Stimulated activated naive B cell treated with anti-CD40 and anti-IgM and Interleukin-4, amounts not matched to agents 10 μg/mL and 1 μg/mL and 100 μg/mL, for 72 hours (primary cell): ENCODE measurements at regions not wholly inside any gene's neighbourhood (a gene's known extent, or its start where the extent isn't known, plus 50 kb on each side); places are given as distances from the start of the nearest gene placed in this dataset.
"Not testable (repeated sequence)": the region's sequence is repeated elsewhere in the genome, so short reads cannot be mapped to it uniquely, and the experiment has no call there.

Source experiments
- ATAC-seq, 2 donors: fragments of 150-1000 bp; cut with Tn5 transposase; replicated peaks; 2 replicates each; pipeline ENCODE4 v1.10.0; 2021; ENCODE audit warnings: moderate library complexity in 1 of 2
- DNase-seq: peaks from one replicate; pipeline ENCODE4 v3.0.0; 2021
- H3K27ac Mint-ChIP-seq: one replicate; pipeline ENCODE4 v1.8.0; 2022; ENCODE audit warnings: mild to moderate bottlenecking, mixed read lengths
- H3K27me3 Mint-ChIP-seq, 2 donors: one replicate each; pipeline ENCODE4 v1.8.0; 2022; ENCODE audit warnings: mixed read lengths in 2 of 2
- H3K36me3 Mint-ChIP-seq, 2 donors: one replicate each; pipeline ENCODE4 v1.8.0; 2022; ENCODE audit warnings: mixed read lengths in 2 of 2, mild to moderate bottlenecking in 1 of 2
- H3K4me1 Mint-ChIP-seq, 2 donors: one replicate each; pipeline ENCODE4 v1.8.0; 2022; ENCODE audit warnings: mixed read lengths in 2 of 2, mild to moderate bottlenecking in 1 of 2
- H3K4me3 Mint-ChIP-seq, 2 donors: one replicate each; pipeline ENCODE4 v1.8.0; 2022; ENCODE audit warnings: mild to moderate bottlenecking in 2 of 2, mixed read lengths in 2 of 2, moderate library complexity in 1 of 2
- H3K9me3 Mint-ChIP-seq, 2 donors: one replicate each; pipeline ENCODE4 v1.8.0; 2022; ENCODE audit warnings: mixed read lengths in 2 of 2, mild to moderate bottlenecking in 1 of 2

GRCh38 chr10:109264004-109264403 lies 659.3 kb downstream of the XPNPEP1 start:
- Mint-ChIP-seq H3K4me1 (no peaks in the 10 kb centered on the region), H3K36me3 (no peaks in the 10 kb centered on the region), H3K9me3 (peaks cover 18 to 22% of the 10 kb centered on the region in 2 donors), H3K27me3 (no peaks in the 10 kb centered on the region), H3K27ac (no peak overlapping the region), H3K4me3 (no peak overlapping the region)
- ATAC-seq (no peak), DNase-seq (no peak)

DNA sequence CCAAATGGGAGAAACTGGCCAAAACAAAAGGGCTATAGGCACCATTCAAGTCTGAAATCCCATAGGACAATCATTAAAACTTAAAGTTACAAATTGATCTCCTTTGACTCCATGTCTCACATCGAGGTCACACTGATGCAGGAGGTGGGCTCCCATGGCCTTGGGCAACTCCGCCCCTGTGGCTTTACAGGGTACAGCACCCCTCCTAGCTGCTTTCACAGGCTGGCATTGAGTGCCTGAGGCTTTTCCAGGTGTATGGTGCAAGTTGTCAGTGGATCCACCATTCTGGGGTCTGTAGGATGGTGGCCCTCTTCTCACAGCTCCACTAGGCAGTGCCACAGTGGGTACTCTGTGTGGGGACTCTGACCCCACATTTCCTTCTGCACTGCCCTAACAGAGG lies 662.1 kb downstream of the XPNPEP1 start:
- Mint-ChIP-seq H3K4me1 (no peaks in the 10 kb centered on the region), H3K36me3 (no peaks in the 10 kb centered on the region), H3K9me3 (peaks cover 17 to 18% of the 10 kb centered on the region in 2 donors), H3K27me3 (no peaks in the 10 kb centered on the region), H3K27ac (no peak overlapping the region), H3K4me3 (no peak overlapping the region)
- ATAC-seq = no peak
- no peak for DNase-seq

DNA sequence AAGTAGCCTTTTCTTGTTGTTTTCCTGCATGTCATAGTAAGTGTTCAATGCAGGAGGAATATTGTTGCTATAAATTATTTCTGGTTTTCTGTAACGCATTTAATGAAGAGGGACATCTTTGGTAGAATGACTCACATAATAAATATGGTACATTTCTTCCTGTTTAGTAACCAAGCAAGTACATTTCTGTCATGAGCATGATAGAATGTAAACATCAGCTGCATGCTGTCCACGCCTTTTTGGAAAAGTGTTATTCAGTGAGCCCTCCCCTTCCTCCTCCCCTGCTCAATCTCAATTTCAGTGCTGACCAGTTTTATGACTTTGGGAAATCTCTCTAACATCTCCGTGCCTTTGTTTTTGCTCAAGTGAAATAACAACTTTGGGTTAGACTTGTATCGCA lies 664.0 kb downstream of the XPNPEP1 start:
- H3K9me3 Mint-ChIP-seq = peaks cover 17 to 18% of the 10 kb centered on the region in 2 donors
- ATAC-seq (no peak), DNase-seq (no peak)
- no peak overlapping the region for H3K4me3 Mint-ChIP-seq
- H3K36me3 Mint-ChIP-seq = no peaks in the 10 kb centered on the region
- no peaks in the 10 kb centered on the region for H3K4me1 Mint-ChIP-seq
- no peaks in the 10 kb centered on the region for H3K27me3 Mint-ChIP-seq
- no peak overlapping the region for H3K27ac Mint-ChIP-seq

DNA sequence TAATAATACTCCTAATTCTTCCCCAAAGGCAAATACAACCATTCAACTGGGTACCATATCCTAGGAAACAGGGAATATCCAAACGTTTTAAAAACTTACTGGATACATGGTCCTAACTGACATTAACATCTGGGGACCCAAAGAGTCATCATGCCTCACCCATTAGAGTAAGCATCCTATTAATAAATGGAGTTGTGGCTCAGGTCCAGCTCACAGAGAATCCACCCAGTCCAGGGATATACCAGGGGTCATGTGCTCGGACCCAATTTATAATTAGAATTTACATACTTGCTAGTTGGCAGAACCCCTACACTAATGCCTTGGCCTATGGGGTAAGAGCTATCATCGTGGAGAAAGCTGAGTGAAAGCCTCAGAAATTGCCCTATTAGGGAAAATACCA lies 670.0 kb downstream of the XPNPEP1 start:
- Mint-ChIP-seq H3K4me1 (no peaks in the 10 kb centered on the region), H3K27me3 (no peaks in the 10 kb centered on the region)

DNA sequence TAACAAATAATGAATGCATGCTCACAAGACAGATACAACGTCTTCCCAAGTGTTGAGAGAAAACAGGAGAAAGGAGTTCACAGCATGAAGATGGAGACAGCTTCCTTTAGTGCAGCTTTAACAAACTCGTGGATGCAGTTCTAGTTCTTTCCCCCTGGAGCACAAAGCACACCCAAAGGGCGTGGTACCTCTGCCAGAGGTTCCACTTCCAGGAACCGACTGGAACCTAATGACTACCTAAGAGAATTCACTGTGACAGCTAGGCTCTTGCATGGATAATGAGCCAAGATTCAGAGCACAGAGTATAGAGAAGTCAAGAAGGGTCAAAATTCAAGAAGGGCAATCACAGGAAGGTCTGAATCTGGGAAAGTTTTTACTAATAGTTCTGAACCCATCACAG lies 673.2 kb downstream of the XPNPEP1 start:
- H3K36me3 Mint-ChIP-seq = no peaks in the 10 kb centered on the region
- no peak overlapping the region for H3K27ac Mint-ChIP-seq
- no peak for ATAC-seq
- H3K4me3 Mint-ChIP-seq = no peak overlapping the region
- H3K4me1 Mint-ChIP-seq = no peaks in the 10 kb centered on the region
- H3K9me3 Mint-ChIP-seq = peaks cover 4 to 7% of the 10 kb centered on the region in 2 donors
- DNase-seq = no peak
- H3K27me3 Mint-ChIP-seq = no peaks in the 10 kb centered on the region

More for the DNA sequence above, 670.0 kb downstream of the XPNPEP1 start:
- H3K4me3 Mint-ChIP-seq = no peak overlapping the region
- H3K36me3 Mint-ChIP-seq = no peaks in the 10 kb centered on the region
- H3K27ac Mint-ChIP-seq = no peak overlapping the region
- no peak for ATAC-seq
- H3K9me3 Mint-ChIP-seq = peaks cover 4 to 6% of the 10 kb centered on the region in 2 donors
- DNase-seq = no peak

DNA sequence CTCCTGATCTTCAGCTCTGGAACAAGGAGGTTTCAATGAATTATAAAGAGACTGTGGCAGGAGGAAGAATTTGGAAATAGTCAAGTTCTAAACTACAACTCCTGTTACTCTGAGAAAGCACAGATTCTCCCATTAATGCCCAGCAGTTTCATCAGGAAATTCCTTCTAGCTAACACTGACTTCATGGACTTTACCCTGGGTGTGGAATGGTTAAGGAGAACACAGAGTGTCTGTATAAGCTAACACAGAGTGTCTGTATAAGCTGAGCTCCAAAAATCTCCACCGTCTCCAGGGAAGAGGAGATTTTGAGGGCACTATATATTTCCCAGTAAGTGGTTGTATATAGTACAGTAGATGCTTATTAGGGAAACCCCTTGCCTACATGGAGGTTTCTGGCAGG lies 675.5 kb downstream of the XPNPEP1 start:
- no peaks in the 10 kb centered on the region for H3K36me3 Mint-ChIP-seq
- no peaks in the 10 kb centered on the region for H3K27me3 Mint-ChIP-seq
- H3K9me3 Mint-ChIP-seq = peaks cover 4 to 13% of the 10 kb centered on the region in 2 donors
- H3K27ac Mint-ChIP-seq = no peak overlapping the region
- no peak for DNase-seq
- no peak overlapping the region for H3K4me3 Mint-ChIP-seq
- ATAC-seq = no peak
- no peaks in the 10 kb centered on the region for H3K4me1 Mint-ChIP-seq

GRCh38 chr10:109245821-109246220 lies 677.5 kb downstream of the XPNPEP1 start:
- no peak for DNase-seq
- no peaks in the 10 kb centered on the region for H3K27me3 Mint-ChIP-seq
- H3K4me1 Mint-ChIP-seq = no peaks in the 10 kb centered on the region

DNA sequence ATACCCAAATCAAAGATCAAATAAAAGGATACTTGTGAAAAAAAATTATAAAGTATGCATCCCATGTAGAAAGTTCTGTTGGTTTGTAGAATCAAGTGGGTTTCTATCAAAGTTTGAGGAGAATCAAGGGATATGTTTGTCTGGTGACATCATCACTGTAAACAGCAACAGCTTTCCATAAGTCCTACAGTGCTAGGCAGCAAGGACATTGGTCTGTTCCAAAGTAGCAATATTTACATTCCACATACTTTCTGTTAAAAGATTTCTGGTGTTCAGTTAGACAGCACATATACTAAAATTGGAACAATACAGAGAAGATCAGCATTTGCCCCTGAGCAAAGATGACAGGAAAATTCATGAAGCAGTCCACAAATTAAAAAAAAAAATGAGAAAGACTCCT lies 683.9 kb downstream of the XPNPEP1 start:
- Mint-ChIP-seq H3K9me3 (peaks cover 10 to 11% of the 10 kb centered on the region in 2 donors), H3K27ac (no peak overlapping the region), H3K36me3 (no peaks in the 10 kb centered on the region), H3K4me3 (no peak overlapping the region), H3K27me3 (no peaks in the 10 kb centered on the region), H3K4me1 (no peaks in the 10 kb centered on the region)
- ATAC-seq = no peak
- no peak for DNase-seq

More at GRCh38 chr10:109245821-109246220, 677.5 kb downstream of the XPNPEP1 start:
- H3K27ac Mint-ChIP-seq = no peak overlapping the region
- peaks cover 4 to 11% of the 10 kb centered on the region in 2 donors for H3K9me3 Mint-ChIP-seq
- H3K36me3 Mint-ChIP-seq = no peaks in the 10 kb centered on the region
- H3K4me3 Mint-ChIP-seq = no peak overlapping the region
- no peak for ATAC-seq

GRCh38 chr10:109237682-109238081 lies 685.6 kb downstream of the XPNPEP1 start:
- ATAC-seq = no peak
- Mint-ChIP-seq H3K4me3 (no peak overlapping the region), H3K27ac (no peak overlapping the region), H3K27me3 (no peaks in the 10 kb centered on the region), H3K36me3 (no peaks in the 10 kb centered on the region), H3K4me1 (no peaks in the 10 kb centered on the region), H3K9me3 (peaks cover 3 to 11% of the 10 kb centered on the region in 2 donors)
- DNase-seq = no peak

DNA sequence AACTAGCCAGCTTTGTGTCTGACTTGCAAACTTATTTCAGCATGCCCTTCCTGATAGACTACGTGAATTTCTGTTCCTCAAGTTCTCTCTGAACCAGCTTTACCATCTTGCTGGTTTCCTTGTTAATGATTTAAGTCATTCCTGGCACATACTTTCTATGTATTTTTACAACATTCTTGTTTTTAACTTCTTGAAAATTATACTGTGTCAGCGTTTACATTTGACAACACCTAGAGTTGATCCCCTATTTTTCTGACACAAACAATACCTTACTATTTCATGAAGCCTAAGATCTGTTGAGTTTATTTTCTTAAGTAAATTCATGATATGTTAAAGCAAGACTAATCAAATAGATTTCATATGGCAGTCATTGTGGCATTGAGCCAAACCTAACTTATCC lies 686.3 kb downstream of the XPNPEP1 start:
- H3K27me3 Mint-ChIP-seq = no peaks in the 10 kb centered on the region
- no peaks in the 10 kb centered on the region for H3K36me3 Mint-ChIP-seq
- H3K4me1 Mint-ChIP-seq = no peaks in the 10 kb centered on the region
- ATAC-seq (no peak), DNase-seq (no peak)
- H3K9me3 Mint-ChIP-seq = peaks cover 3 to 11% of the 10 kb centered on the region in 2 donors
- no peak overlapping the region for H3K27ac Mint-ChIP-seq
- H3K4me3 Mint-ChIP-seq = no peak overlapping the region

- H3K9me3 Mint-ChIP-seq, ATAC-seq, H3K27ac Mint-ChIP-seq, H3K4me1 Mint-ChIP-seq, H3K4me3 Mint-ChIP-seq, H3K27me3 Mint-ChIP-seq, DNase-seq, H3K36me3 Mint-ChIP-seq: not testable (repeated sequence)
Measured at GRCh38 chr10:109223533-109223932, 699.8 kb downstream of the XPNPEP1 start.

DNA sequence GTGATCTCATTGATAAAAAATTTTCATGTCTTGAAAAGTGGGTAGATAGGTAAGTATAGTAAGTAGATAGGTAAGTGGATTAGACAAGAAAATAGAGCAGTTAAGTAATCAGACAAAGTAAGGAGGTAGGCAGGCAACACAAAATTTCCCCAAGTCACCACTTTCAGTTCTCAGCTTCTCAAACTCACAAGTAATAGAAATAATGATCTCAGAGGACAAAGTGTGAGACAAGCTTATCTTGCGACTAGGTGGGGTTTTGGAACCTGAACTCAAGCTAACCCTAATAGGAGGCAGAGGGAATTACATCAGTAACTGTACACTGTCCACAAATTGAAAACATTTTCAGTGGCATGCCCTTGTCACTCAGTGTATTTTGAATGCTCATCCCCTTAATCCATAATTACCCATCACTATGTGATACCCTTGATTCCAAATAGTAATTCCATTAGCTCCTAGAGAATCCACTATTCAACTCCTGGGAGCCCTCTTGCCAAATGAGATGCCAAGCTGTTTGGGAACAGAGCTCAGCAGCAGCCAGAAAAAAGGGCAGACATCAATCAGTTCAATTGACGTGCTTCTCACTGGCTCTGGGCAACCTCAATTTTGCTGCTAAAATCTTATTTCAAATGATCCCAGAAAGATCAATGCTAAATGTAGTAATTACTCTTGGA lies 703.2 kb downstream of the XPNPEP1 start:
- Mint-ChIP-seq H3K27ac (no peak overlapping the region), H3K27me3 (no peaks in the 10 kb centered on the region), H3K4me1 (no peaks in the 10 kb centered on the region), H3K36me3 (no peaks in the 10 kb centered on the region), H3K9me3 (no peaks in the 10 kb centered on the region), H3K4me3 (no peak overlapping the region)
- DNase-seq = no peak
- ATAC-seq = no peak

GRCh38 chr10:109218207-109218606 lies 705.1 kb downstream of the XPNPEP1 start:
- DNase-seq (no peak), ATAC-seq (no peak)
- Mint-ChIP-seq H3K9me3 (no peaks in the 10 kb centered on the region), H3K36me3 (no peaks in the 10 kb centered on the region), H3K4me1 (no peaks in the 10 kb centered on the region), H3K4me3 (no peak overlapping the region), H3K27me3 (no peaks in the 10 kb centered on the region), H3K27ac (no peak overlapping the region)

DNA sequence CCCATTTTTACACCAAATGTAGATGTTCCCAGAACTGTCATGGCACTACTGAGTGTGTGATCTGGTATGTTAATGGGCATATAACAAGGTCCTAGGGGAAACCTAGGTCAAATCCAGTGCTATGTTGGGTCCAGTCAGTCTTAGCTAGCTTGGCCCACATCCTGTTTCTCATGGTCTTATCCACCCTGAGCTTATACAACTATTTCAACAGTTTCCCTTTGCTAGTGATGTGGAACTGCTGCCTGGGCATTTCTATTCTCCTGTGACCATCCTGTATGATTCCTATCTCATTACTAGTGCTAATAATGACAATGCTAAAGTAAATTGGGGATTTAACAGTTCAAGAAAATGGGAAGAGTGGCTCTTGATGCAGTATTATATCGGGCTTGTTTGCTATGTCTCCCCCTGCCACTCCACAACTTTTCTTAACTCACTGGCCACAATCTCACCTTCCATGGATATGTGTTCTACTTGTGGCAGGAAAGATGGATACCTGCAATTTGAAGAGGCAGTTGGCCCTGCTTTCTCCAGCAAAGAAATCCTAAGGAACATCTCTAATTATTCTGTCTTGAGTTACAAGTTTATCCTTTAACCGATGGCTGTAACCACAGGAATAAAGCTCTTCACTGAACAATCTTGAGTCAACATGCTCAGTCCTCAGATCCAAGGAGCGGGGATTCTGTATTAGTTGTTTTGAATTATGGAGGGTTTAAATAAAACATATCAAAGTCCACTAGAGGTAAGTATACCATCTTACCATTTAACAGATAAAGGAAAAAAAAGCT lies 707.8 kb downstream of the XPNPEP1 start:
- Mint-ChIP-seq H3K36me3 (no peaks in the 10 kb centered on the region), H3K27ac (no peak overlapping the region), H3K27me3 (no peaks in the 10 kb centered on the region), H3K4me1 (no peaks in the 10 kb centered on the region), H3K4me3 (no peak overlapping the region), H3K9me3 (peaks cover 2 to 4% of the 10 kb centered on the region in 2 donors)
- ATAC-seq (no peak), DNase-seq (no peak)

- DNase-seq, ATAC-seq, H3K4me3 Mint-ChIP-seq, H3K9me3 Mint-ChIP-seq, H3K4me1 Mint-ChIP-seq, H3K36me3 Mint-ChIP-seq, H3K27me3 Mint-ChIP-seq, H3K27ac Mint-ChIP-seq: not testable (repeated sequence)
Measured at GRCh38 chr10:109214891-109215290, 708.4 kb downstream of the XPNPEP1 start.
